ENCODE measurements at regions not wholly inside any gene's neighbourhood (a gene's known extent, or its start where the extent isn't known, plus 50 kb on each side); places are given as distances from the start of the nearest gene placed in this dataset.
"Not testable (repeated sequence)": the region's sequence is repeated elsewhere in the genome, so short reads cannot be mapped to it uniquely, and the experiment has no call there.

DNA sequence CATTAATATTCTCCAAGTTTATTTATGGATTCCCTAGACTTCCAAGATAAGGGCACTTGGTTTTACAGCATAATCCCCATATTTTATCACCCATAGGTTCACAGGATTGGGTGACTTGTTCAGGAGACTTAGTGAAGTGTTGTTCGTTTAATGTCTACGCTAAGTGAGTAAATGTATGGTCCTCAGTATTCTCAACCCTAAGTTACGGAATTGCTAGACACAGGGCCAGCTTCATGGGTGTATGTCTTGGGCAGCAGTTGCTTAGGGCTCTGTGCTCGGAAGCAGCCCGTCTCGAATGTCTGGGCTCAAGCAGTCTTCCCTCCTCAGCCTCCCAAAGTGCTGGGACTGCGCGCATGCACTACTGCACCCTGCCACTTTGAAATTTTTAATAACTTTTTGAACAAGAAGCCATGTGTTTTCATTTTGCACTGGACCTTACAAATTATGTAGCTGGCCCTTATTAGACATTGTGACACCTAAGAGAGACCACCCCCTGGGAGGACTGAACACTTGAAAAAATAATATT, 91.5 kb upstream of the ZNF217 start:
- no peak for DNase-seq

DNA sequence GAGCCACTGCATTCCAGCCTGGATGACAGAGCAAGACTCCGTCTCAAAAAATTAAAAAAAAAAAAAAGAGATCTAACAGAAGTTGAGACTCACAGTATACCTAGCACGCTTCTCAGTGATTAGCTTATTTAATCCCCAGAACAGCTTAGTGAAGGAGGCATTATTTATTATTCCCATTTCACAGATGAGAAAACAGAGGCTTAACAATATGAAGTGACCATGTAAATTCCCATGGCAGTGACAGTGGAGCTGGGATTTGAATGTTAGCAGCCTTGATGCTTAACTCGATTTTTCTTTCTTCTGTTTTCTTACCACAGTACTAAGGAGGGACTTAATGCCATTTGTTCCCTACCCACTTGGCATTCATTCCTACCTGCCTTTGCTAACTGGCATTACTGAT, 89.9 kb upstream of the ZNF217 start:
- DNase-seq, result no peak

DNA sequence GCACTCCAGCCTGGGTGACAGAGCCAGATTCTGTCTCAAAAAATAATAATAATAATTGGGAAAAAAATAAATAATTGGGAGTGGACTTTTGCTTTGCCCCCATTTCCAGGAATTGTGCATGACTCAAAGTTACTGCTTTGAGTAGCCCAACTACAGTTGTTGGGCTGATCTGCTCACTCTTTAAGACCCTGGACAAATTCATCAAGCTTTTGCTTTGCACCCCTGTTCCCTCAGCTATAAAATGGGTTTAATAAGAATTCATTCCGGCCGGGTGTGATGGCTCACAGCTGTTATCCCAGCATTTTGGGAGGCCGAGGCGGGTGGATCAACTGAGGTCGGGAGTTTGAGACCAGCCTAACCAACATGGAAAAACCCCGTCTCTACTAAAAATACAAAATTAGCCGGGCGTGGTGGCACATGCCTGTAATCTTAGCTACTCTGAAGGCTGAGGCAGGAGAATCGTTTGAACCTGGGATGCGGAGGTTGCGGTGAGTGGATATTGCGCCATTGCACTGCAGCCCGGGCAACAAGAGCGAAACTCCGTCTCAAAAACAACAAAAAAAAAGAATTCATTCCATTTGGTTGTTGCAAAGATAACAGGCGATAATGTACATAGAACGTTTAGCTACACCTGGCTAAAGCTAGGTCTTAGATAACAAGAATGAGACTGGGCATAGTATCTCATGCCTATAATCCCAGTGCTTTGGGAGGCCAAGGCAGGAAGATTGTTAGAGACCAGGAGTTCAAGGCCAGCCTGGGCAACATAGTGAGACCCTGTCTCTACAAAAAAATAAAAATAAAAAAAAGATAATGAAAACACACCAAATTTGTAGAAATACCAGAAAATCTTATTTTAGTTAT, 87.9 kb upstream of the ZNF217 start:
- no peak for DNase-seq

DNA sequence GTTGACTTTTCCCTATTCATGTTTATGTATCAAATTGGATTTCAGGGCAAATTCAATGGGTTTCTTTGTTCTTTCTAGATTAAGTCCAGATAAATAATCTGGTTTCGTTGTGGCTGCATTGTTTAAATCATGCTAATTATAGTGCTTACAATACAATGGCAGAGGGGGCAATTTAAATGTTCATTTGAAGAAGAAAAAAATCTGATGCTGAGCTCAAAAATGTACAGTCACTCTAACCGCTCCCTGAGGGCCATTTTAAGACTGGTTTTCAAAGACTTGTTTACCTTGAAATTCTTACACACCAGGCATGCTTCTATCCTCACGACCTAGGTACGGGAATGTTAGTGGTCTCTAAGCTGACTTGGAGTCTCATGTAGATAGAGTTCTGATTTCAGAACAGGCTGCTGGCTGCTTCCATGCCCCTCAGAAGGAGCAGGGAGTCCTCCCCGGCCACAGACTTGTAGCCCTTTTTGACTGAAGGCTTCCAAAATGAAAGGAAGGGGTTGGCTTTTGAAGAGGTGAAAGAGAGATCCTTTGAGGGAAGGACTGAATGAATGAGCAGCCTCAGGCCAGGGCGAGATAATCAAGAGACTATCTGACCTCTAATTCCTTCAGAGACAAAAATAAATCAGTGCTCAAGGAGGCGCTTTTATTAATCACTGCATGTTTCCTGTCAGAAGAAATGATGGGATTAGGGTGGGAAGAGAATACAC, 86.1 kb upstream of the ZNF217 start:
- DNase-seq, result no peak

DNA sequence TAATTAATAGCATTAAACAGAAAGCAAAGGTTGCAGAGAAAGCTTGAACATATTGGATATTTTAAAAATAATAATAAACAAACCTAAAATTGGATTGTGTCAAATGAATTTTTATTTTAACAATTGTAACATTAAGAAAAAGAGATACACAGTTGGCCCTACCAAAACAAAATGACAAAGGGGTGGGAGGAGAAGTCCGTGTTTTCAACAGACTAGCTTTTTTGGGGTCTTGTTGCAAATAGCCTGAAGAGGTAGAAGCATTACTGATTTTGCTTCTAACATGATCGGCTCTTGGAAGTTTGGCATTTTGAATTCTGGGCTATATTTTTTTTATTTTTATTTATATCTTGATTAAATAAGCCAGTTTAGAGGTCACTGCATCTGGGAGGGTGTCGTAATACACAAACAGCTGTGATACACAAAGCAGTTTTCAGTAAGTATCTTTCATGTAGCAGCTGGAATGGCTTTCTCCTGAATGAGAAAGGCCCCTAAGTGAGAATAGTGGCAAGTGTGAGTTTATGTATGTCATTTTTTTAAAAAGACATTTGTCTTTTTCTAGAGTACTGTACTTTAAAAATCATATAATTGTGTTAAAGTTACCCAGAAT, 85.5 kb upstream of the ZNF217 start:
- DNase-seq, result no peak

DNA sequence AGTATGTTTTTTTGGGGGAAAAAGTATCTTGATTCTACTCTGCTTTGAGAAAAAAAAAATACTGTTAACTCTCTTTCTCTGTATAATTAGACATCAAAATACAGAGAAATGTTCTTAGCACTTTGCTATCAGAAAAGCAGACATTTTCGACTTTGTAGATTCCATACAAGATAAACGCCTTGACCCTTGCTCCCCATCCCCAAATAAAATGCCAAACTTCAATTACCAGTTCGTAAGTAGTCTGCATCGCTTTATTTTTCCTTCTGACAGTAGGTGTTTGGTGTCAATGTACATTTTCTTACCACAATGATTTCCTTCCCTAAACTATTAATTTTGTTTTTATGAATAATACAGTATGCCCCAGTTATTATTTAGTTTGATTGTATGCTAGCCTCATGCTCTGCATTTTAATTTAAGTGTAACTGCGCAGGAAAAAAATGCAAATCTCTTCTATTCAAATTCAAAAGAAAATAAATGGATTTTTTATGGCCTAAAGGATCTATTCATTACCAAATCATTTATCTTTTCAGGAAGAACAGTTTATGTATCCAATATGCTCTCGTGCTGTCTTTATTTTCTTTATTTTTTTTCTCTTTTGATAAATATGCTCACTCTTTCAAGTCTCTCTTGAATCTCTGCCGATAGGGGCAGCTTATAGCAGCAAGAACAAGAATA, 84.8 kb upstream of the ZNF217 start:
- no peak for DNase-seq

DNA sequence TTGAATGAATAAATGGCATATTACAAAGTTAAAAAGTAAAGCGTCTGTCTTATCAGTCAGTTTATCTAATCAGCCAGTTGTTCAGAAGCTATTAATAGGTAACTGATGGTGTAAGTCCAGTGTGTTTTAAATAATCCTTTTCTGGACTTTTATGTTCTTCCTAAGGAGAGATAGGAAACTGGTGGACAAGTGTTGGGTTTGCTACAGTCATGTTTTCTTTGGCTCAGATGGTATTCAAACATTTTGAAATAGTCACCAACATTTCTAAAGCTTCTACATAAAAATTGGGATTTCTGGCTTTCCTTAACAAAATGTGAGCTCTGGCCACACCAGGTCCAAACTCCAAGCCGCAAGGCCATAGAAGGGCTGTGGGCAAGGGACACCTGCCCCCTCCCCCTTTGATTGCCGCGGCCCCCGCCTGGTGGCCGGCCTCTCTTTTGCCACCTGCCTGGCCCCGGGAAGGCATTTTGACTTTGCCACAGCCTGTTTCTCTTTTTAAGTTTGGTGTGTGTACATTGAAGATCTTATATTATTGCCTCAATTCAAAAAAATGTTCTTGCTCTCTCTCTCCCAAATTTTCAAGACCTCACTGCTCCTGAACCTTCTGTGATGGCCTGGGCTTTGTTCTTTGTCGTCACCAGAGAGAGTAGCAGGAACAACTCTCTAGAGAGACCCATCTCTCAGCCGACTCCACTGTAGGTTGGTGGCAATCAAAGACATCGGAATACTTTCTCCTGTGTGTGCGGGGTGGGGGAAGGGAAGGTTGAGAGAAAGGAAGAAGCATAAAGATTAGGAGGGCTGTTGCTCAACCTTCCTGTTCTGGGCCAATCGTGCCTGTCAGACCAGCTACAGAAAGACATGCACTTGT, 84.0 kb upstream of the ZNF217 start:
- peak; percentile 48 to 49 for DNase-seq

DNA sequence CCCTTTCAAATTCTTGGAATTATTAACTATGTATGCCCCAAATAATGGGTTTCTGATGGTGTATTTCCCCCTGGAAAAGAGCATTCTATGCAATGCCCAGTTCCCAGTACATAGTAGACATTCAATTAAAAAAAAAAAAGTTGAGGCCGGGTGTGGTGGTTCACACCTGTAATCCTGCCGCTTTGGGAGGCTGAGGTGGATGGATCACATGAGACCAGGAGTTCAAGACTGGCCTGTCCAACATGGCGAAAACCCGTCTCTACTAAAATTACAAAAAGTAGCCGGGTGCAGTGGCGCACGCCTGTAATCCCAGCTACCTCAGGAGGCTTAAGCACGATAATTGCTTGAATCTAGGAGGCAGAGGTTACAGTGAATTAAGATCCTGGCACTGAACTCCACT, 83.3 kb upstream of the ZNF217 start:
- no peak for DNase-seq

DNA sequence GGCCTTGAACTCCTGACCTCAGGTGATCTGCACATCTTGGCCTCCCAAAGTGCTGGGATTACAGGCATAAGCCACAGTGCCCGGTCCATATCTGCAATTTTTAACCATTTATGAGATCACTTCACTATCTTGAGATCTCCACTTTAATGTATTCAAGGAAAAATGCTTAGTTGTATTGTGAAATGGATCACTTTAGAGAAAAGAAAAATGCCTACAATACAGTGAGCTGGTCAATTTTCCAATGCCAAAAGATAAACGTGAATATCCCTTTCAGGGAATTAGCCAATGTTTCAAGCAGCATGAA, 82.8 kb upstream of the ZNF217 start:
- no peak for DNase-seq

DNA sequence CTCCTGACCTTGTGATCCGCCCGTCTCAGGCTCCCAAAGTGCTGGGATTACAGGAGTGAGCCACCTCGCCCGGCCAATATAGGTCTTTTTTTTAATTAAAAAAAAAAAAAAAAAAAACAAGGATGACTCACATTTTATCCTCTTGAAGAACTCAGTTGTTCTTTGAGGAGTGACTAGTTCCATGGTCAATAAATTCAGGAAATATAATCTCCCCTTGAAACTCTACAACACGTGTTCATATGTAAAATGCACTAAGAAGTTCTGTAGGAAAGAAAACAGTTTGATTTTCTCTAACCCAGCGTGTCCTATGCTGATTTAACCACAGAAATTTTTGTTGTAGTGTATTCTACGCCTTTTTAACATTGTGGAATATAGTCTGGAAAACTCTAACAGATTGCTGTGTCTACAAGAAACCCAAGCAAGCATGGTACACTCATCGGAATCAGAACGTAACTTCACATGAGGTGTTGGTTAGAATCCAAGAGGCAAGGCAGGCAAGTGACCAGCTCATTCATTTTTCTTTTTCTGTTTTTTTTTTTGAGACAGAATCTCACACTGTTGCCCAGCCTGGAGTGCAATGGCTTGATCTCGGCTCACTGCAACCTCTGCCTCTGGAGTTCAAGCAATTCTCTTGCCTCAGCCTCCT, 79.0 kb upstream of the ZNF217 start:
- DNase-seq, result no peak

DNA sequence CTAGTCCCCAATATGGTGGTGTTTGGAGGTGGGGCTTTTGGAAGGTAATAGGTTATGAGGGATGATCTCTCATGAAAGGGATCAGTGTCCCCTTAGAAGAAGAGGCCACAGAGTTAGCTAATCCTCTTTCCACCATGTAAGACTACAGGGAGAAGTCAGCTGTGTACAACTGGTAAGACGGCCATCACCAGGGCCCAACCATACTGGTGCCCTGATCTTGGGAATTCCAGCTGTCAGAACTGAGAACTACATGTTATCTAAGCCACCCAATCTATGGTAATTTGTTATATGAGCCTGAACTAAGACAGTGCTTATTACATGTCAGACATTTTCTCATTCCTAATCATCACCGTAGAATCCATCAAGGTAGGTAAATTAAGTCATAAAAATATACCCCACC, 77.7 kb upstream of the ZNF217 start:
- no peak for DNase-seq

DNA sequence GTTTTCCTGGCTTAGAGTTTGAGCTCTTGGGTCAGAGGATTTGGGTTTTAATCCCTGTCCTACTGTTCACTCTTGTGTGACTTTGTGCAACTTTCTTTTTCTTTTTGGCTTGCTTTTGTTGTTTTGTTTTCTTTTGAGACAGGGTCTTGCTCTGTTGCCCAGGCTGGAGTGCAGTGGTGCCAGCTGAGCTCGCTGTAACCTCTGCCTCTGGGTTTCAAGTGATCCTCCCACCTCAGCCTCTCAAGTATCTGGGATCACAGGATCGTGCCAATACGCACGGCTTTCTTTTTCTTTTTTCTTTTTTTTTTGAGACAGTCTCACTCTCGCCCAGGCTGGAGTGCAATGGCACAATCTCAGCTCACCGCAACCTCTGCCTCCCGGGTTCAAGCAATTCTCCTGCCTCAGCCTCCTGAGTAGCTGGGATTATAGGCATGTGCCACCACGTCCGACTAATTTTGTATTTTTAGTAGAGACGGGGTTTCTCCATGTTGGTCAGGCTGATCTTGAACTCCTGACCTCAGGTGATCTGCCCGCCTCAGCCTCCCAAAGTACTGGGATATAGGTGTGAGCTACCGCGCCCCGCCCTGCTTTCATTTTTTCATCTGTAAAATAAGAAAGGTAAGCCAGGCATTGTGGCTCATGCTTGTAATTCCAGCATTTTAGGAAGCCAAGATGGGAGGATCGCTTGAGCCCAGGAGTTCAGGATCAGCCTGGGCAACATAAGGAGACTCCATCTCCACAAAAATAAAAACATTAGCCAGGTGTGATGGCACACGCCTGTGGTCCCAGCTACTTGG, 76.1 kb upstream of the ZNF217 start:
- not testable (repeated sequence) for DNase-seq

DNA sequence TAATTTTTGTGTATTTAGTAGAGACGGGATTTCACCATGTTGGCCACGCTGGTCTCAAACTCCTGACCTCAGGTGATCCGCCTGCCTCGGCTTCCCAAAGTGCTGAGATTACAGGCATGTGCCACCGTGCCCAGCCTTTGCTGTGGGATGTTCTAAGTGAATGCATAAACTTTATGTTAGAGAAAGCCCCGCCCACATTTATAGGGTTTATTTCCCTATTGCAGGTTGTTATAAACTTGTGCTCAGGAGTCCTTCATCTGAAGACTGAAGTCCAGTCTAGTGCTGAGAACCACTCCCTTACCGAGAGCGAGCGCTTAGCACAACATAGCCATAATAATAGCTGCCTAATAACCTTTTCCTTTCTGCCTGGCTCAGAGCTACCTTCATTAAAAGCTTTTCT, 75.4 kb upstream of the ZNF217 start:
- DNase-seq, result no peak

DNA sequence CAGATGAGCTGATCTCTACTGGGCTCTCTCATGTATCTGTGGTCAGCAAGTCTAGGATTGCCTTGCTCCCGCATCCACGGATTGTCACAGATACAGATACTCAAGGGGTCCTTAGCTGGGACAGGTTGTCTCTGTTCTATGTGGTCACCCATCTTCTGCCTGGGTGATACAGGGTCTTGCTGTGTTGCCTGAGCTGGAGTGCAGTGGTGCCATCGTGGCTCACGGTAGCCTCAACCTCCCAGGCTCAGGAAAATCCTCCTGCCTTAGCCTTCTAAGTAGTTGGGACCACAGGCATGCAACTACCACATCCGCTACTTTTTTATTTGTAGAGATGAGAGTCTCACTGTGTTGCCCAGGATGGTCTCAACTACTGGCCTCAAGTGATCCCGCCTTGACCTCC, 72.5 kb upstream of the ZNF217 start:
- DNase-seq, result no peak

DNA sequence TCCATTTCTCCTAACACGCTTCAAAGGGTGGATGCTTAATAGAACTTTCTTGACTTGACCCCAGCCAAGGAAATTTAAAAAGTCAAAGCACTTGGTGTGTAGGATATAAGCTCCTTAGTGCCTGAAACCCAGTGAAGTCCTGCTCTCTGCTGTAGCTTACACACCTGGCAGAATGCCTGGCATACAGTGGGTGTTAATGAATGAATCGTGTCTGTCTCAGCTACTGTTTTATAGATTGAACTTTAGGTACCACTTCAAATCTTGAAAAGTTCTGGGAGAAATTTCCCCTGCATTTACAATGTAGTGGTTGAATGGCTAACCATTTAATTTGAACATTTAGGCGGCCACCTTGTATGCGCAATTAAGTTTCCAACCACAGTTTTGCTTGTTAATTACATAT, 70.5 kb upstream of the ZNF217 start:
- no peak for DNase-seq

DNA sequence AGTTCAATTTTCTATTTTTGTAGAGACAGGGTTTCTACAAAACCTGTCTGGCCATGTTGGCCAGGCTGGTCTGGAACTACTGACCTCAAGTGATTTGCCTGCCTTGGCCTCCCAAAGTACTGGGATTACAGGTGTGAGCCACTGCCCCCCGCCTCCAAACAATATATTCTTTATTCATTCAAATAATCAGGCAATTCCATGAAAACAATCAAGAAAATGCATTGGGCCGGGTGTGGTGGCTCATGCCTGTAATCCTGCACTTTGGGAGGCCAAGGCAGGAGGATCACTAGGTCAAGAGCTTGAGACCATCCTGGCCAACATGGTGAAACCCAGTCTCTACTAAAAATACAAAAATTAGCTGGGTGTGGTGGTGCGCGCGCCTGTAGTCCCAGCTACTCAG, 69.9 kb upstream of the ZNF217 start:
- not testable (repeated sequence) for DNase-seq

DNA sequence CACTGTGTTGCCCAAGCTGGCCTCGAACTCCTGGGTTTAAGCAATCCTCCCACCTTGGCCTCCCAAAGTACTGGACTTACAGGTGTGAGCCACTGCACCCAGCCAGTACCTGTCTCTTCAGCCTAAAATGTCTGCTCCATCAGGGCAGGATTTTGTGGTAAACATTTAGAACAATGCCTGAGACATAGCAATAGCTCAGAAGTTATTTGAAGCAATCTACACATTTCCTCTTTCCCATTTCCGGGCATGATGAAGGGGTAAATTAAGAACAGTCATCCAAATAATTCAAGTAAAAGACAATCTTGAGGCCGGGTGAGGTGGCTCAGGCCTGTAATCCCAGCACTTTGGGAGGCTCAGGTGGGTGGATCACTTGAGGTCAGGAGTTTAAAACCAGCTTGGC, 69.0 kb upstream of the ZNF217 start:
- peak; percentile 38 to 54 for DNase-seq

DNA sequence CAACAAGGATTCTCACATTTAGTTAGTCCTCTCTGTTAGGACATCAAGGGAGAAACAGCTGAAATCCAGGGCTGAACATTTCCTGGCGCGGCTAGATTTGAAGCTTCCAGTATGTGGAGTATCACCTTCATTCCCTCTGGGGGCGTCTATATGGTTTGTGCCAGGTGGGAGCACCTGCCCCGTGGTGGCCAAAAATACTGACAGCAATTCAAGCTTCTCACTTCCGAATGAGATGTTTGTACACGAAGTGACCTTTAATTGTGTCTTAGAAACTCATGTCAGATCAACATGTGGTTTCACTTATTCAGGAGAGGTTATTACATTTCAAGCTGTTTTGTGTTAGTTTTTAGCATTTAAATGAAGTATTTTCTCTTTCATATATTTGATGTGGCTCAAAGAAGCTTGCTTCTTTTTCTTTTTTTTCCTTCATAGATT, 67.3 kb upstream of the ZNF217 start:
- DNase-seq, result no peak

DNA sequence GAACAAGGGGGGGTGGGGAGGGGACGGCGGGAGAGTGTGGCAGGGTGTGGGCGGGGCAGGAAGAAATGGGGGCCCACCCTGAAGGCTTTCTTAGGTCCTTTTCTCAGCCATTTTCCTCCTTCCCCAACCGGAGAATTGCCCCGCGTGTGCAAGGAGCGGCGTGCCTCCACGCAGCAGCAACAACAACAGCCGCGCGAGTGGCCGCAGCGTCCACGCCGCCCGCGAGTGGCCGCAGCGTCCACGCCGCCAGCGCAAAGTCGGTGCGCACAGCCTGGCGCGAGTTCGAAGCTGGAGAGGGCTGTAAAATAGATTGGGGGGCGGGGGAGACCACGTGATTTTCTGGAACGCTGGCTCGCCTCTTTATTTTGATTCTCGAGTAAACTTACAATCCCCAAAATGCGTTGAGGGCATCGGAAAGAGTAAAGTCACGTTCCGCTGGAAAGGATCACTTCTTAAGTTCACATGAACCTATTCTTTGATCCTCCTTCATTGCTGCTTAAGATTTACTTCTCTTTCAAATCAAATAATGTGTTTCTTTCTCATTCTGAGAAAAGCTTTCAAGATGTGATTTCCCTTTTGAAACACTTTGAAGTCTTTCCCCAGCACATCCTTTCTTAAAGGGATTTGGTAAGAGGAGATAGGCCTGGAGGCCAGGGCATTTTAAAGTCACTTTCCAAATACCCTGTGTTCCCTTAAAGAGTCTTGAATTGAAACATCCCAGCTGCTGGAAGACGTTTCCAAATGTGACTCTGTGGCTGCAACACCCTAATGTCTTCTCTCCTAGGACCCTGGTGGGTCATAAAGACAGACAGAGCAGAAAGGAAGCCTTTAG, 66.7 kb upstream of the ZNF217 start:
- DNase-seq, result peak; percentile 20 to 43

DNA sequence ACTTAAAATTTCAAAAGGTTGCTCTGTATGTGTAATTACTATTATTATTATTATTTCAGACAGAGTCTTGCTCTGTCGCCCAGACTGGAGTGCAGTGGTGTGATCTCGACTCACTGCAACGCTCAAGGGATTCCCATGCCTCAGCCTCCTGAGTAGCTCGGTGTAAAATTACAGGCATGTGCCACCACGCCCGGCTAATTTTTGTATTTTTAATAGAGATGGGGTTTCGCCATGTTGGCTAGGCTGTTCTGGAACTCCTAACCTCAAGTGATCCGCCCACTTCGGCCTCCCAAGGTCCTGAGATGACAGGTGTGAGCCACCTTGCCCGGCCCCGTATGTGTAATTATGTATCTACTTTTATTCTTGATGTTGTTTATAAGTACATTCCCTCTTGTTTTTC, 65.3 kb upstream of the ZNF217 start:
- no peak for DNase-seq

Data from inflammatory macrophage (primary cell).